AG10803 (cell line): ENCODE measurements at regions not wholly inside any gene's neighbourhood (a gene's known extent, or its start where the extent isn't known, plus 50 kb on each side); places are given as distances from the start of the nearest gene placed in this dataset.

Source experiments
- DNase-seq: peaks from one replicate; pipeline ENCODE4 v3.0.0; 2010; ENCODE audit warnings: low read depth
- H3K4me3 ChIP-seq: 2 replicates; pipeline ENCODE4 v1.5.1; 2011; ENCODE audit warnings: mild to moderate bottlenecking, low read length, control low read depth
- CTCF ChIP-seq: conservative IDR thresholded peaks from 2 replicates; pipeline ENCODE4 v1.5.1; 2011; ENCODE audit warnings: mild to moderate bottlenecking, low read length, control low read depth, inconsistent platforms

GRCh38 chr1:87922885-87923284, 594.2 kb downstream of the LMO4 start:
- no peak for DNase-seq
- H3K4me3 ChIP-seq = no peak overlapping the region

GRCh38 chr1:87926131-87926830, 597.6 kb downstream of the LMO4 start:
- no peak for TF ChIP-seq CTCF
- no peak for DNase-seq

More at GRCh38 chr1:87922885-87923284, 594.2 kb downstream of the LMO4 start:
- TF ChIP-seq CTCF = no peak

GRCh38 chr1:87926921-87927320, 598.2 kb downstream of the LMO4 start:
- TF ChIP-seq CTCF = no peak
- DNase-seq = no peak
- H3K4me3 ChIP-seq = no peak overlapping the region

More at GRCh38 chr1:87926131-87926830, 597.6 kb downstream of the LMO4 start:
- no peak overlapping the region for H3K4me3 ChIP-seq

GRCh38 chr1:87927391-87928280, 599.0 kb downstream of the LMO4 start:
- no peak for TF ChIP-seq CTCF
- no peak for DNase-seq
- no peak overlapping the region for H3K4me3 ChIP-seq

- no peak overlapping the region for H3K4me3 ChIP-seq
- DNase-seq = no peak
- TF ChIP-seq CTCF = no peak
Observed at GRCh38 chr1:87928623-87929022, 599.9 kb downstream of the LMO4 start.

- no peak for TF ChIP-seq CTCF
- no peak for DNase-seq
Observed at GRCh38 chr1:87929906-87930305, 601.2 kb downstream of the LMO4 start.

More at GRCh38 chr1:87929906-87930305, 601.2 kb downstream of the LMO4 start:
- no peak overlapping the region for H3K4me3 ChIP-seq
